HCT116 (cell line): ENCODE measurements at regions not wholly inside any gene's neighbourhood (a gene's known extent, or its start where the extent isn't known, plus 50 kb on each side); places are given as distances from the start of the nearest gene placed in this dataset.

Source experiments
- ATAC-seq: fragments of 200-7000 bp; cut with Tn5 transposase; 2 replicates; pipeline ENCODE4 v1.9.1; 2020; ENCODE audit warnings: mild to moderate bottlenecking, moderate library complexity
- BruUV-seq: library from RNA; stranded (reverse); fragments of 400-500 nt; replicated peaks from 2 replicates; lab custom pipeline; 2021; lab: Mats Ljungman, UMichigan
- CTCF ChIA-PET: fragments of 300-600 bp; sonication (Branson Sonifier 250); formaldehyde crosslinking; loops from one replicate; lab custom pipeline; 2021; ENCODE audit warnings: antibody characterized with exemption; lab: Charles Lee
- POLR2A ChIA-PET: fragments of 300-600, 350-600 bp; sonication (Branson Sonifier 250); formaldehyde crosslinking; loops from one replicate; lab custom pipeline; 2021; ENCODE audit warnings: antibody characterized with exemption; lab: Charles Lee
- RAD21 ChIA-PET, 2 experiments: fragments of 300-600 bp; sonication (Branson Sonifier 250); formaldehyde crosslinking; loops; one replicate each; lab custom pipeline; 2023; ENCODE audit warnings: low total read pairs in 2 of 2; ENCODE audit not compliant: uncharacterized antibody in 2 of 2, unreplicated experiment in 2 of 2, low non-redundant PET in 1 of 2; lab: Charles Lee
- DNase-seq: peaks from one replicate; pipeline ENCODE4 v3.0.0-alpha.2; 2010; ENCODE audit warnings: low read depth, low spot score
- H2AFZ ChIP-seq: fragments of 200-600 bp; shearing (Covaris generic), sonication (generic); 2 replicates; pipeline ENCODE4 v1.6.1; 2017; ENCODE audit warnings: low read depth, mixed run types, mixed read lengths, antibody characterized with exemption, low read length; ENCODE audit not compliant: poor library complexity, severe bottlenecking
- H3K27ac ChIP-seq: 2 replicates; pipeline ENCODE4 v1.5.1; 2012; ENCODE audit warnings: low read depth, low read length
- H3K27me3 ChIP-seq: fragments of 200-600 bp; sonication (generic); 2 replicates; pipeline ENCODE4 v1.6.1; 2016; ENCODE audit warnings: mixed run types, low read length, mixed read lengths; ENCODE audit not compliant: insufficient read depth
- H3K36me3 ChIP-seq, 2 experiments: fragments of 200-500 bp in 1 of 2; fragments of 200-600 bp in 1 of 2; sonication (Bioruptor generic) in 1 of 2; sonication (generic) in 1 of 2; 2 replicates each; pipeline versions ENCODE4 v1.5.1 to v1.6.1; 2014 to 2016; ENCODE audit warnings: low read length in 2 of 2, inconsistent platforms in 1 of 2, mixed read lengths in 1 of 2, mixed run types in 1 of 2; ENCODE audit not compliant: insufficient read depth in 2 of 2, control insufficient read depth in 1 of 2
- H3K4me1 ChIP-seq, 2 experiments: fragments of 200-600 bp in 1 of 2; sonication (generic) in 1 of 2; 2 replicates each; pipeline versions ENCODE4 v1.5.1 to v1.6.1; 2012 to 2017; ENCODE audit warnings: low read length in 2 of 2, inconsistent platforms in 1 of 2, mild to moderate bottlenecking in 1 of 2, mixed read lengths in 1 of 2, mixed run types in 1 of 2, moderate library complexity in 1 of 2; ENCODE audit not compliant: insufficient read depth in 2 of 2, control insufficient read depth in 1 of 2
- H3K4me2 ChIP-seq: fragments of 200-600 bp; sonication (generic); 2 replicates; pipeline ENCODE4 v1.6.1; 2017; ENCODE audit warnings: mixed run types, low read length, mixed read lengths
- H3K4me3 ChIP-seq, 2 experiments: fragments of 200-600 bp in 1 of 2; sonication (generic) in 1 of 2; replicated peaks in 1 of 2; 2 replicates each; pipeline ENCODE4 v1.5.1; 2011 to 2016; ENCODE audit warnings: low read length in 2 of 2, control low read depth in 1 of 2, low read depth in 1 of 2, mild to moderate bottlenecking in 1 of 2, mixed read lengths in 1 of 2, mixed run types in 1 of 2
- H3K79me2 ChIP-seq: fragments of 200-600 bp; sonication (generic); 2 replicates; pipeline ENCODE4 v1.6.1; 2017; ENCODE audit warnings: mild to moderate bottlenecking, mixed run types, low read length, moderate library complexity, mixed read lengths; ENCODE audit not compliant: insufficient read depth
- H3K9ac ChIP-seq: fragments of 200-600 bp; sonication (generic); 2 replicates; pipeline ENCODE4 v1.6.1; 2016; ENCODE audit warnings: low read length, mixed read lengths
- H3K9me2 ChIP-seq: fragments of 200-600 bp; sonication (generic), shearing (Covaris generic); 2 replicates; pipeline ENCODE4 v1.6.1; 2017; ENCODE audit warnings: mixed run types, mild to moderate bottlenecking, moderate library complexity; ENCODE audit not compliant: insufficient read depth
- H3K9me3 ChIP-seq, 2 experiments: fragments of 200-500 bp in 1 of 2; fragments of 200-600 bp in 1 of 2; sonication (Bioruptor generic) in 1 of 2; sonication (generic) in 1 of 2; 2 replicates each; pipeline ENCODE4 v1.6.1; 2014 to 2017; ENCODE audit warnings: low read length in 2 of 2, mixed read lengths in 2 of 2, inconsistent platforms in 1 of 2, low read depth in 1 of 2, mild to moderate bottlenecking in 1 of 2, mixed run types in 1 of 2, moderate library complexity in 1 of 2; ENCODE audit not compliant: control insufficient read depth in 1 of 2, insufficient read depth in 1 of 2
- H4K20me1 ChIP-seq: fragments of 200-600 bp; sonication (generic), shearing (Covaris generic); 2 replicates; pipeline ENCODE4 v1.6.1; 2017; ENCODE audit warnings: mixed run types, mild to moderate bottlenecking, moderate library complexity; ENCODE audit not compliant: insufficient read depth
- ATF3 ChIP-seq: IDR thresholded peaks from 2 replicates; pipeline ENCODE4 v1.6.1; 2012
- CBX3 ChIP-seq: IDR thresholded peaks from 2 replicates; pipeline ENCODE4 v1.6.1; 2012; ENCODE audit warnings: low read depth
- CEBPB ChIP-seq: IDR thresholded peaks from 2 replicates; pipeline ENCODE4 v1.6.1; 2012; ENCODE audit warnings: low read depth
- CTCF ChIP-seq, 3 experiments: fragments of 200-600 bp in 1 of 3; sonication (generic) in 1 of 3; IDR thresholded peaks in 2 of 3; conservative IDR thresholded peaks in 1 of 3; 2 replicates each; pipeline ENCODE4 v1.5.1; 2012 to 2017; ENCODE audit warnings: low read depth in 2 of 3, low read length in 2 of 3, antibody characterized with exemption in 1 of 3, borderline replicate concordance in 1 of 3, control low read depth in 1 of 3, mild to moderate bottlenecking in 1 of 3, mixed read lengths in 1 of 3, mixed run types in 1 of 3, moderate library complexity in 1 of 3; ENCODE audit not compliant: insufficient read depth in 1 of 3
- EZH2 ChIP-seq: fragments of 200-600 bp; sonication (generic); IDR thresholded peaks from 2 replicates; pipeline ENCODE4 v1.6.1; 2017; ENCODE audit warnings: antibody characterized with exemption, mixed run types
- EZH2phosphoT487 ChIP-seq: fragments of 200-600 bp; IDR thresholded peaks from 2 replicates; pipeline ENCODE4 v1.6.1; 2018; ENCODE audit warnings: antibody characterized with exemption, borderline replicate concordance
- FOSL1 ChIP-seq: IDR thresholded peaks from 2 replicates; pipeline ENCODE4 v1.6.1; 2012; ENCODE audit warnings: low read depth
- JUND ChIP-seq: IDR thresholded peaks from 2 replicates; pipeline ENCODE4 v1.6.1; 2012
- POLR2A ChIP-seq: IDR thresholded peaks from 2 replicates; pipeline ENCODE4 v1.7.0; 2011; ENCODE audit warnings: borderline replicate concordance; ENCODE audit not compliant: insufficient read depth, insufficient read length; ENCODE audit errors: extremely low read depth
- RAD21 ChIP-seq: IDR thresholded peaks from 2 replicates; pipeline ENCODE4 v1.6.1; 2012; ENCODE audit warnings: low read depth, mild to moderate bottlenecking
- REST ChIP-seq: IDR thresholded peaks from 2 replicates; pipeline ENCODE4 v1.6.1; 2012; ENCODE audit warnings: low read depth
- SIN3A ChIP-seq: IDR thresholded peaks from 2 replicates; pipeline ENCODE4 v1.6.1; 2012; ENCODE audit warnings: low read depth
- SP1 ChIP-seq: IDR thresholded peaks from 2 replicates; pipeline ENCODE4 v1.6.1; 2012; ENCODE audit warnings: low read depth
- SRF ChIP-seq: IDR thresholded peaks from 2 replicates; pipeline ENCODE4 v1.6.1; 2012; ENCODE audit warnings: low read depth
- TCF7L2 ChIP-seq: IDR thresholded peaks from 2 replicates; pipeline ENCODE4 v1.7.0; 2011; ENCODE audit warnings: borderline replicate concordance, inconsistent platforms; ENCODE audit not compliant: insufficient read depth, insufficient read length; ENCODE audit errors: extremely low read depth
- YY1 ChIP-seq: IDR thresholded peaks from 2 replicates; pipeline ENCODE4 v1.6.1; 2011; ENCODE audit warnings: low read length, low read depth, moderate library complexity, mild to moderate bottlenecking; ENCODE audit not compliant: insufficient replicate concordance; ENCODE audit errors: extremely low read depth
- ZFX ChIP-seq: fragments of 450-650 bp; IDR thresholded peaks from 2 replicates; pipeline ENCODE4 v1.6.1; 2017
- ZNF274 ChIP-seq: fragments of 200-500 bp; sonication (Bioruptor generic); IDR thresholded peaks from 2 replicates; pipeline ENCODE4 v1.6.1; 2014; ENCODE audit warnings: mild to moderate bottlenecking, low read depth, low read length, inconsistent platforms
- intact Hi-C: fragments of 100-400 bp; cut with micrococcal nuclease; formaldehyde crosslinking; loops from 2 replicates; pipeline ENCODE4 v1.10.0; 2022
- TF ChIP-seq, protein P1 (sequence below): IDR thresholded peaks from 2 replicates; pipeline ENCODE4 v1.6.1; 2012

DNA sequence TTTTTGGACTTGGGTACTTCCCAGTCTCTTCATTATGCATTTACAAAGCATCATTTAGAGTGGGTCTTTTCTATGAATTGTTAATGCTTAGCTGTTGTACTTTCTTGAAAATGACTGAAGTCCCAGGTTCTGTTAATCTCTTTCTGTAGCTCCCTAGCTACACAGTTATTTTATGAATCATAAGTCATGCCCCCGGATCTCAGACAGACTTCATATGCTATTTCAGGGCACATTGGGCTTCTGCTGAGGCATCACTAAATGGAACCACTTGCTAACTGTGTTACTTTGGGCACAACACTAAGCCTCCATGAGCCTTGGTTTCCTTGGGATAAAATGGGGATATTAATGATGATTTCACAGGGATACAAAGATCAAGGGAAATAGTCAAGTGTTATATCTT, 55.5 kb upstream of the RBM15 start:
- Histone ChIP-seq H3K9me3 (no peaks in the 10 kb centered on the region), H4K20me1 (no peaks in the 10 kb centered on the region), H3K9me2 (no peaks in the 10 kb centered on the region), H3K9ac (no peak overlapping the region), H2AFZ (no peak overlapping the region), H3K79me2 (no peaks in the 10 kb centered on the region), H3K4me1 (peaks cover 0 to 5% of the 10 kb centered on the region in 2 experiments; a peak in 1 of 4 replicates), H3K4me2 (no peak overlapping the region), H3K4me3 (no peak overlapping the region), H3K27ac (no peak overlapping the region), H3K36me3 (no peaks in the 10 kb centered on the region)
- DNase-seq (no peak), ATAC-seq (no peak)
- RAD21 ChIA-PET, result no interaction called here
- TF ChIP-seq, protein P1, sequence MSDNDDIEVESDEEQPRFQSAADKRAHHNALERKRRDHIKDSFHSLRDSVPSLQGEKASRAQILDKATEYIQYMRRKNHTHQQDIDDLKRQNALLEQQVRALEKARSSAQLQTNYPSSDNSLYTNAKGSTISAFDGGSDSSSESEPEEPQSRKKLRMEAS, result no peak
- no peak for TF ChIP-seq YY1
- no peak for TF ChIP-seq RAD21
- no peak for TF ChIP-seq ZFX
- no peak for TF ChIP-seq POLR2A
- TF ChIP-seq EZH2phosphoT487, result no peak
- TF ChIP-seq SP1, result no peak
- TF ChIP-seq CEBPB, result no peak
- no peak for TF ChIP-seq FOSL1
- no peak for TF ChIP-seq TCF7L2
- TF ChIP-seq EZH2, result no peak
- no peak for TF ChIP-seq SIN3A
- TF ChIP-seq REST, result no peak
- TF ChIP-seq CBX3, result no peak
- TF ChIP-seq JUND, result no peak
- no peak for TF ChIP-seq ATF3
- no peak for TF ChIP-seq SRF
- no peak for TF ChIP-seq ZNF274
- no peak for TF ChIP-seq CTCF (IDR thresholded peaks at IDR 0.05 in 2 of 3, conservative IDR thresholded peaks at IDR 0.05 in 1 of 3; ENCODE audit: borderline replicate concordance in 1 of 3, insufficient read depth in 1 of 3, low read depth in 2 of 3, low read length in 2 of 3)
- TF ChIP-seq, all 23 proteins: peak for 0
- ChIA-PET POLR2A (no interaction called here), CTCF (no interaction called here)
- no TSS peak for BruUV-seq
- H3K27me3 ChIP-seq, result no peaks in the 10 kb centered on the region
- intact Hi-C loops, result no loop called here
